T-helper 2 cell treated with Interferon-gamma antibody and Interleukin-4, amounts not matched to agents 5 μg/mL and 100 μg/mL, for 36 hours (primary cell): ENCODE measurements at regions not wholly inside any gene's neighbourhood (a gene's known extent, or its start where the extent isn't known, plus 50 kb on each side); places are given as distances from the start of the nearest gene placed in this dataset.

ENCODE experiments used
- DNase-seq: peaks from one replicate; pipeline ENCODE4 v3.0.0; 2021; ENCODE audit warnings: low spot score
- H3K27ac Mint-ChIP-seq: one replicate; pipeline ENCODE4 v1.8.0; 2021; ENCODE audit warnings: mild to moderate bottlenecking, mixed read lengths
- H3K27me3 Mint-ChIP-seq: one replicate; pipeline ENCODE4 v1.8.0; 2021; ENCODE audit warnings: low read depth, mixed read lengths
- H3K36me3 Mint-ChIP-seq: one replicate; pipeline ENCODE4 v1.8.0; 2021; ENCODE audit warnings: low read depth, mixed read lengths
- H3K4me1 Mint-ChIP-seq: one replicate; pipeline ENCODE4 v1.8.0; 2021; ENCODE audit warnings: low read depth, mixed read lengths
- H3K4me3 Mint-ChIP-seq: one replicate; pipeline ENCODE4 v1.8.0; 2022; ENCODE audit warnings: mild to moderate bottlenecking, moderate library complexity, mixed read lengths
- H3K9me3 Mint-ChIP-seq: one replicate; pipeline ENCODE4 v1.8.0; 2021; ENCODE audit warnings: mixed read lengths

GRCh38 chr4:1462009-1462767 lies 55.9 kb upstream of the NKX1-1 start:
- Mint-ChIP-seq H3K9me3 (no peaks in the 10 kb centered on the region), H3K36me3 (no peaks in the 10 kb centered on the region), H3K4me1 (no peaks in the 10 kb centered on the region), H3K4me3 (no peak overlapping the region), H3K27ac (no peak overlapping the region), H3K27me3 (peaks cover 11% of the 10 kb centered on the region)
- DNase-seq: no peak

GRCh38 chr4:1460967-1461868 lies 55.0 kb upstream of the NKX1-1 start:
- no peaks in the 10 kb centered on the region for H3K4me1 Mint-ChIP-seq
- no peaks in the 10 kb centered on the region for H3K36me3 Mint-ChIP-seq
- no peak overlapping the region for H3K4me3 Mint-ChIP-seq
- H3K27me3 Mint-ChIP-seq: peaks cover 11% of the 10 kb centered on the region
- H3K27ac Mint-ChIP-seq: no peak overlapping the region
- peaks cover 4% of the 10 kb centered on the region for H3K9me3 Mint-ChIP-seq
- no peak for DNase-seq

GRCh38 chr4:1459722-1460511 lies 53.7 kb upstream of the NKX1-1 start:
- Mint-ChIP-seq H3K4me1 (no peaks in the 10 kb centered on the region), H3K27ac (no peak overlapping the region), H3K36me3 (no peaks in the 10 kb centered on the region), H3K4me3 (no peak overlapping the region), H3K9me3 (peaks cover 4% of the 10 kb centered on the region), H3K27me3 (peaks cover 11% of the 10 kb centered on the region)
- DNase-seq: no peak

GRCh38 chr4:1459081-1459721 lies 53.0 kb upstream of the NKX1-1 start:
- H3K4me1 Mint-ChIP-seq: no peaks in the 10 kb centered on the region
- DNase-seq: no peak
- H3K4me3 Mint-ChIP-seq: no peak overlapping the region
- peaks cover 11% of the 10 kb centered on the region for H3K27me3 Mint-ChIP-seq
- H3K27ac Mint-ChIP-seq: no peak overlapping the region
- H3K9me3 Mint-ChIP-seq: peaks cover 4% of the 10 kb centered on the region
- no peaks in the 10 kb centered on the region for H3K36me3 Mint-ChIP-seq

GRCh38 chr4:1458581-1458980 lies 52.3 kb upstream of the NKX1-1 start:
- DNase-seq: no peak
- Mint-ChIP-seq H3K4me1 (no peaks in the 10 kb centered on the region), H3K4me3 (no peak overlapping the region), H3K27ac (no peak overlapping the region), H3K27me3 (peaks cover 11% of the 10 kb centered on the region), H3K36me3 (no peaks in the 10 kb centered on the region), H3K9me3 (peaks cover 10% of the 10 kb centered on the region)
